IPS-18a (cell line): ENCODE measurements at regions not wholly inside any gene's neighbourhood (a gene's known extent, or its start where the extent isn't known, plus 50 kb on each side); places are given as distances from the start of the nearest gene placed in this dataset.

ENCODE experiments used
- H3K27ac ChIP-seq: one replicate; pipeline ENCODE4 v1.5.1; 2013; ENCODE audit warnings: low read length
- H3K27me3 ChIP-seq: one replicate; pipeline ENCODE4 v1.6.1; 2013; ENCODE audit warnings: mild to moderate bottlenecking, low read length; ENCODE audit not compliant: control insufficient read depth, insufficient read depth
- H3K36me3 ChIP-seq: one replicate; pipeline ENCODE4 v1.6.1; 2013; ENCODE audit warnings: low read depth, low read length; ENCODE audit not compliant: control insufficient read depth
- H3K4me1 ChIP-seq: one replicate; pipeline ENCODE4 v1.6.1; 2013; ENCODE audit warnings: low read depth, low read length; ENCODE audit not compliant: control insufficient read depth
- H3K4me3 ChIP-seq: one replicate; pipeline ENCODE4 v1.5.1; 2013; ENCODE audit warnings: low read length
- H3K9ac ChIP-seq: one replicate; pipeline ENCODE4 v1.6.1; 2013; ENCODE audit warnings: mild to moderate bottlenecking, low read length, moderate library complexity
- H3K9me3 ChIP-seq: one replicate; pipeline ENCODE4 v1.6.1; 2013; ENCODE audit warnings: low read depth, low read length; ENCODE audit not compliant: control insufficient read depth

DNA sequence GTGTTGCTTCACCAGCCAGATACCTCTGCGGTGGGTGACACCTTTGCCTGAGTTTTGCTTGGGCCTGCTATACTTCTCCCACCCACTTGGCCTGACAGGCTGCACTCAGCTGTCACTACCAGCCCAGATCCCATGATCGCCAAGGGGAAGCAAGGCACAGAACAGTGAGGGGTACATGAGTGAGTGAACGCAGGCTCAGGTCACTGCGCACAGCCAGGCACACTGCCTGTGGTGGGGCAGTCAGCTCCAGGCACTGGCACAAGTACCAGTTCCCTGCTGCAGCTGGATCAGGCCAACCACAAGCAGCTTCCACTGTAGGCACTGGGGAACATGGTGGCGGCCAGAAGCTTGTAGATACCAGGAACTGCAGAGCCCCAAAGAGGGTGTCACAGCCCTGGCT, 441.9 kb upstream of the GRM3 start:
- H3K27me3 ChIP-seq, result no peaks in the 10 kb centered on the region
- H3K27ac ChIP-seq, result no peak overlapping the region
- no peak overlapping the region for H3K9ac ChIP-seq
- peaks cover 7% of the 10 kb centered on the region for H3K9me3 ChIP-seq
- no peaks in the 10 kb centered on the region for H3K4me1 ChIP-seq
- no peaks in the 10 kb centered on the region for H3K36me3 ChIP-seq
- H3K4me3 ChIP-seq, result no peak overlapping the region

GRCh38 chr7:86199881-86200614, 443.7 kb upstream of the GRM3 start:
- H3K4me3 ChIP-seq, result no peak overlapping the region
- H3K36me3 ChIP-seq, result no peaks in the 10 kb centered on the region
- H3K9me3 ChIP-seq, result peaks cover 7% of the 10 kb centered on the region
- H3K27ac ChIP-seq, result no peak overlapping the region
- H3K27me3 ChIP-seq, result no peaks in the 10 kb centered on the region
- no peaks in the 10 kb centered on the region for H3K4me1 ChIP-seq
- H3K9ac ChIP-seq, result no peak overlapping the region

DNA sequence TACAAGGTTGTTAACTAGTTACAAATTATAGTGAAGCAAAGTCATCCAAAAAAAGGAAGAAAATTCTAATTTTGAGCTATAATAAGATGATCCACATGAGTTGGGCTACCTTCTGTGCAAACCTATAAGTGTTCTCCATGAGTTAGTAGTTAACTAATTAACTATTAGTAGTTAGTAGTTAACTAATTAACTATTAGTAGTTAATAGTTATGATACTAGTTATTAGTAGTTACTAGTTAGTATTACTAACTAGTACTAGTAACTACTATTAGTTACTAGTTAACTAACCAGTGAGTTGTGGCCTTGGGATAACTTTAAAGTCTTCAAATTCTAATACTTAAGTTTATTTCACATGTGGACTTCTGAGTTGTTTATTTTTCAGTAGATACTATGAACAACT, 453.4 kb upstream of the GRM3 start:
- Histone ChIP-seq H3K4me3 (no peak overlapping the region), H3K27ac (no peak overlapping the region), H3K4me1 (no peaks in the 10 kb centered on the region)

DNA sequence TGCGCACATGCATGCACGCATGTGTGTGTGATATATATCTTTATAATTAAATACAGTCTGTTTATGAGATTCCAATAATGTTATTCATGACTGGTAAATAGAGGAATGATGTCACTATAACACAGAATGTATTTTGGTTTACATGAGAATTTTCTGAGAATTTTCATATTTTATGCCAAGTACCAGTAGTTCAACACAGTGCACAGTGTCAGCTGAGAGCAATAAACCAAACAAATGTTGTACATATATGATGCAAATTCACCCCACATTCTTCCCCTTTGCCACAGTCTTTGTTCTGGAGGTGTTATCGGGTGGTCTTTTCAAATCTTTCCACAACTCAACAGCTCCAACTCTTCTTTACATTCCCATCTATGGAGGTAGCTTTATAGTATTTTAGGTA, 462.2 kb upstream of the GRM3 start:
- H3K9me3 ChIP-seq, result no peaks in the 10 kb centered on the region
- no peaks in the 10 kb centered on the region for H3K36me3 ChIP-seq
- no peak overlapping the region for H3K9ac ChIP-seq

More for the DNA sequence above, 453.4 kb upstream of the GRM3 start:
- Histone ChIP-seq H3K9me3 (no peaks in the 10 kb centered on the region), H3K27me3 (no peaks in the 10 kb centered on the region), H3K9ac (no peak overlapping the region), H3K36me3 (no peaks in the 10 kb centered on the region)

GRCh38 chr7:86164827-86165226, 478.9 kb upstream of the GRM3 start:
- Histone ChIP-seq H3K4me3 (no peak overlapping the region), H3K9ac (no peak overlapping the region), H3K27me3 (no peaks in the 10 kb centered on the region), H3K4me1 (no peaks in the 10 kb centered on the region), H3K27ac (no peak overlapping the region), H3K9me3 (no peaks in the 10 kb centered on the region), H3K36me3 (no peaks in the 10 kb centered on the region)

More for the DNA sequence above, 462.2 kb upstream of the GRM3 start:
- Histone ChIP-seq H3K4me1 (no peaks in the 10 kb centered on the region), H3K27me3 (no peaks in the 10 kb centered on the region), H3K4me3 (no peak overlapping the region), H3K27ac (no peak overlapping the region)

- no peaks in the 10 kb centered on the region for H3K4me1 ChIP-seq
- H3K9me3 ChIP-seq, result no peaks in the 10 kb centered on the region
- H3K4me3 ChIP-seq, result no peak overlapping the region
- no peak overlapping the region for H3K27ac ChIP-seq
- no peak overlapping the region for H3K9ac ChIP-seq
- H3K27me3 ChIP-seq, result no peaks in the 10 kb centered on the region
- H3K36me3 ChIP-seq, result no peaks in the 10 kb centered on the region
These were observed 485.6 kb upstream of the GRM3 start for GRCh38 chr7:86158111-86158510.

- H3K9ac ChIP-seq, result no peak overlapping the region
- no peak overlapping the region for H3K27ac ChIP-seq
- no peaks in the 10 kb centered on the region for H3K36me3 ChIP-seq
- H3K4me3 ChIP-seq, result no peak overlapping the region
- no peaks in the 10 kb centered on the region for H3K4me1 ChIP-seq
- H3K27me3 ChIP-seq, result no peaks in the 10 kb centered on the region
- H3K9me3 ChIP-seq, result no peaks in the 10 kb centered on the region
These were observed 488.1 kb upstream of the GRM3 start for GRCh38 chr7:86155623-86156022.

GRCh38 chr7:86152926-86153325, 490.8 kb upstream of the GRM3 start:
- Histone ChIP-seq H3K4me3 (no peak overlapping the region), H3K27me3 (no peaks in the 10 kb centered on the region), H3K27ac (no peak overlapping the region), H3K9me3 (no peaks in the 10 kb centered on the region), H3K9ac (no peak overlapping the region), H3K36me3 (no peaks in the 10 kb centered on the region), H3K4me1 (no peaks in the 10 kb centered on the region)

GRCh38 chr7:86149024-86149665, 494.6 kb upstream of the GRM3 start:
- no peaks in the 10 kb centered on the region for H3K9me3 ChIP-seq
- H3K4me1 ChIP-seq, result no peaks in the 10 kb centered on the region
- H3K36me3 ChIP-seq, result no peaks in the 10 kb centered on the region
- no peak overlapping the region for H3K4me3 ChIP-seq
- H3K27me3 ChIP-seq, result no peaks in the 10 kb centered on the region
- no peak overlapping the region for H3K9ac ChIP-seq
- H3K27ac ChIP-seq, result no peak overlapping the region

- no peak overlapping the region for H3K27ac ChIP-seq
- H3K36me3 ChIP-seq, result no peaks in the 10 kb centered on the region
- no peaks in the 10 kb centered on the region for H3K4me1 ChIP-seq
- H3K9ac ChIP-seq, result no peak overlapping the region
- no peaks in the 10 kb centered on the region for H3K9me3 ChIP-seq
- H3K4me3 ChIP-seq, result no peak overlapping the region
- H3K27me3 ChIP-seq, result no peaks in the 10 kb centered on the region
These were observed 495.2 kb upstream of the GRM3 start for GRCh38 chr7:86148501-86148900.

DNA sequence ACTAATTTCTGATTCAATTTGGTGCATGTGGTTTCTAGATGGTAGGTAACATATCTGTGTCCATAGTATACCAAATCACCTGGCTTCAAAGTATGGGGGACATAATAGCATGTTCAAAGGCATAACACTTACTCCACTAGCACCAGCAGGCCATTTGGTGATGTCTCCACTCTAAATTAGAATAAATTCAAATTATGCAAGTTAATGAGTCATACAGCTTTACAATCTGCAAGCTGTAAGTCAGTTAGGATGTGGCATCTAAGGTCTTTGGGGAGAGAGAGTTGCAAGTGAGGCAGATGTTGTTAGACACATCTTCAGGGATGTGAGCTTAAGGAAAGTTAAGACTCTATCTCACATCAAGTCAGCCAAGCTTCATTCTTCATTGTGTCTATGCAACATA, 506.4 kb upstream of the GRM3 start:
- Histone ChIP-seq H3K9me3 (peaks cover 8% of the 10 kb centered on the region), H3K9ac (no peak overlapping the region), H3K36me3 (no peaks in the 10 kb centered on the region), H3K4me1 (no peaks in the 10 kb centered on the region), H3K27ac (no peak overlapping the region), H3K27me3 (no peaks in the 10 kb centered on the region), H3K4me3 (no peak overlapping the region)

DNA sequence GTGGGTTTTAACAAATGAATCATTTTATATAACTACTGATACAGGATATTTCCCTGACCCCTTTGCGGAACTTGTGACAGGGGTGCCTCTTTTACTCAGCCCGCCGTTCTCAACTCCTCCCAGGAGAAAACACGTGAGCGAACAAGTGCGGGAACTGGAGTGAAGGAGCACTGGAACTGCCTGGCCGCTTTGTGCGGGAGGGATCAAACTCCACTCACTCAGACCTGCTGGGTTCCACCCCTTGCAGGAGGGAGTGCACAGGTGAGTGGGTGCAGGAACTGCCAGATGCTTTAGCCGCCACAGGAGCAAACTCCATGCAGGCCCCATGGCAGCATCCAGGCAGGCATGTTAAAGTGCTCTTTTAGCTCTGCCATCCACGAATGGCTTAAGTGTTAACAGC, 513.4 kb upstream of the GRM3 start:
- H3K27ac ChIP-seq, result no peak overlapping the region
- H3K36me3 ChIP-seq, result no peaks in the 10 kb centered on the region
- H3K4me1 ChIP-seq, result no peaks in the 10 kb centered on the region
- no peak overlapping the region for H3K4me3 ChIP-seq
- H3K9ac ChIP-seq, result no peak overlapping the region
- H3K9me3 ChIP-seq, result peaks cover 8% of the 10 kb centered on the region
- no peaks in the 10 kb centered on the region for H3K27me3 ChIP-seq
